Activated CD8-positive, alpha-beta memory T cell treated with anti-CD3 and anti-CD28 coated beads, Interleukin-2, amount 50 U/mL, for 24 hours (primary cell): ENCODE measurements at regions not wholly inside any gene's neighbourhood (a gene's known extent, or its start where the extent isn't known, plus 50 kb on each side); places are given as distances from the start of the nearest gene placed in this dataset.

Experiments
- DNase-seq: peaks from one replicate; pipeline ENCODE4 v3.0.0-alpha.2; 2020; ENCODE audit errors: extremely low read depth

- DNase-seq: no peak
These were observed 303.9 kb downstream of the CASP12 start for GRCh38 chr11:104594228-104594958.

- DNase-seq: no peak
These were observed 309.3 kb downstream of the CASP12 start for GRCh38 chr11:104588970-104589369.

- DNase-seq: no peak
These were observed 309.8 kb downstream of the CASP12 start for GRCh38 chr11:104588446-104588845.

GRCh38 chr11:104584823-104585222, 313.4 kb downstream of the CASP12 start:
- DNase-seq: no peak

GRCh38 chr11:104583857-104584256, 314.4 kb downstream of the CASP12 start:
- DNase-seq: no peak

GRCh38 chr11:104582431-104582830, 315.8 kb downstream of the CASP12 start:
- no peak for DNase-seq

- DNase-seq: no peak
These were observed 316.8 kb downstream of the CASP12 start for GRCh38 chr11:104581246-104581980.

GRCh38 chr11:104573441-104573990, 324.7 kb downstream of the CASP12 start:
- no peak for DNase-seq

GRCh38 chr11:104572279-104572678, 326.0 kb downstream of the CASP12 start:
- DNase-seq: no peak

- DNase-seq: no peak
These were observed 328.1 kb downstream of the CASP12 start for GRCh38 chr11:104570078-104570701.

- no peak for DNase-seq
These were observed 332.7 kb downstream of the CASP12 start for GRCh38 chr11:104565583-104565961.

GRCh38 chr11:104564921-104565582, 333.2 kb downstream of the CASP12 start:
- no peak for DNase-seq

GRCh38 chr11:104556606-104557301, 341.5 kb downstream of the CASP12 start:
- no peak for DNase-seq

- DNase-seq: no peak
These were observed 349.2 kb downstream of the CASP12 start for GRCh38 chr11:104549019-104549418.

GRCh38 chr11:104547996-104548661, 350.1 kb downstream of the CASP12 start:
- DNase-seq: no peak

- no peak for DNase-seq
These were observed 351.8 kb downstream of the CASP12 start for GRCh38 chr11:104546501-104546900.

GRCh38 chr11:104541701-104542100, 356.6 kb downstream of the CASP12 start:
- DNase-seq: no peak

- no peak for DNase-seq
These were observed 359.9 kb downstream of the CASP12 start for GRCh38 chr11:104538313-104538712.

GRCh38 chr11:104534278-104534677, 364.0 kb downstream of the CASP12 start:
- DNase-seq: no peak

GRCh38 chr11:104531894-104532293, 366.4 kb downstream of the CASP12 start:
- DNase-seq: no peak

- DNase-seq: no peak
These were observed 367.1 kb upstream of the PDGFD start for GRCh38 chr11:104531075-104531474.
